H9 (cell line): ENCODE measurements at regions not wholly inside any gene's neighbourhood (a gene's known extent, or its start where the extent isn't known, plus 50 kb on each side); places are given as distances from the start of the nearest gene placed in this dataset.

Source experiments
- DNase-seq: peaks from one replicate; pipeline ENCODE4 v3.0.0-alpha.2; 2017
- H2AFZ ChIP-seq: one replicate; pipeline ENCODE4 v1.6.1; 2013; ENCODE audit warnings: mild to moderate bottlenecking, low read length, control low read depth, moderate library complexity
- H2AK5ac ChIP-seq: 2 replicates; pipeline ENCODE4 v1.6.1; 2013; ENCODE audit warnings: low read length, control low read depth, mixed read lengths; ENCODE audit not compliant: insufficient read length
- H2BK120ac ChIP-seq: one replicate; pipeline ENCODE4 v1.6.1; 2013; ENCODE audit warnings: low read depth, mild to moderate bottlenecking, low read length, control low read depth, inconsistent platforms; ENCODE audit not compliant: poor library complexity, severe bottlenecking
- H2BK12ac ChIP-seq: 2 replicates; pipeline ENCODE4 v1.6.1; 2013; ENCODE audit warnings: low read length, control low read depth, mixed read lengths, low read depth; ENCODE audit not compliant: insufficient read length
- H2BK15ac ChIP-seq: 2 replicates; pipeline ENCODE4 v1.6.1; 2013; ENCODE audit warnings: low read depth, low read length, control low read depth
- H2BK20ac ChIP-seq: one replicate; pipeline ENCODE4 v1.6.1; 2013; ENCODE audit warnings: low read depth, mild to moderate bottlenecking, low read length, control low read depth, inconsistent platforms; ENCODE audit not compliant: poor library complexity, severe bottlenecking
- H2BK5ac ChIP-seq: 2 replicates; pipeline ENCODE4 v1.6.1; 2013; ENCODE audit warnings: low read length, control low read depth, mixed read lengths; ENCODE audit not compliant: insufficient read length
- H3K14ac ChIP-seq: 2 replicates; pipeline ENCODE4 v1.6.1; 2013; ENCODE audit warnings: low read length, control low read depth; ENCODE audit not compliant: insufficient read depth
- H3K18ac ChIP-seq: 2 replicates; pipeline ENCODE4 v1.6.1; 2013; ENCODE audit warnings: low read depth, mild to moderate bottlenecking, mixed read lengths, low read length, control low read depth; ENCODE audit not compliant: insufficient read length
- H3K23ac ChIP-seq: 2 replicates; pipeline ENCODE4 v1.6.1; 2013; ENCODE audit warnings: low read length, control low read depth, mixed read lengths, low read depth; ENCODE audit not compliant: insufficient read length
- H3K23me2 ChIP-seq: 2 replicates; pipeline ENCODE4 v1.6.1; 2013; ENCODE audit warnings: low read depth, mild to moderate bottlenecking, mixed read lengths, low read length, control low read depth; ENCODE audit not compliant: insufficient read length, poor library complexity, severe bottlenecking
- H3K27ac ChIP-seq: 2 replicates; pipeline ENCODE4 v1.5.1; 2013; ENCODE audit warnings: low read length, control low read depth, mixed read lengths, low read depth; ENCODE audit not compliant: insufficient read length
- H3K27me3 ChIP-seq: 2 replicates; pipeline ENCODE4 v1.6.1; 2013; ENCODE audit warnings: low read length, control low read depth, inconsistent platforms; ENCODE audit not compliant: insufficient read depth
- H3K4ac ChIP-seq: 2 replicates; pipeline ENCODE4 v1.6.1; 2013; ENCODE audit warnings: low read depth, mild to moderate bottlenecking, control low read depth, inconsistent platforms, low read length, moderate library complexity
- H3K4me1 ChIP-seq: 2 replicates; pipeline ENCODE4 v1.6.1; 2013; ENCODE audit warnings: low read length, control low read depth, inconsistent platforms; ENCODE audit not compliant: insufficient read depth
- H3K4me2 ChIP-seq: 2 replicates; pipeline ENCODE4 v1.6.1; 2013; ENCODE audit warnings: low read length, control low read depth, mixed read lengths; ENCODE audit not compliant: insufficient read length, insufficient read depth
- H3K56ac ChIP-seq: 2 replicates; pipeline ENCODE4 v1.6.1; 2013; ENCODE audit warnings: low read depth, mild to moderate bottlenecking, mixed read lengths, low read length, control low read depth; ENCODE audit not compliant: insufficient read length
- H3K79me1 ChIP-seq: 2 replicates; pipeline ENCODE4 v1.6.1; 2013; ENCODE audit warnings: low read depth, mild to moderate bottlenecking, moderate library complexity, low read length, control low read depth, inconsistent platforms; ENCODE audit not compliant: insufficient read depth, poor library complexity, severe bottlenecking
- H3K79me2 ChIP-seq: 2 replicates; pipeline ENCODE4 v1.6.1; 2013; ENCODE audit warnings: low read length, control low read depth, inconsistent platforms; ENCODE audit not compliant: insufficient read depth
- H3K9ac ChIP-seq: 2 replicates; pipeline ENCODE4 v1.6.1; 2013; ENCODE audit warnings: low read length, control low read depth, mixed read lengths; ENCODE audit not compliant: insufficient read length; ENCODE audit errors: extremely low read depth
- H3K9me3 ChIP-seq: one replicate; pipeline ENCODE4 v1.6.1; 2013; ENCODE audit warnings: low read depth, low read length, inconsistent platforms; ENCODE audit not compliant: control insufficient read depth
- H3T11ph ChIP-seq: one replicate; pipeline ENCODE4 v1.6.1; 2013; ENCODE audit warnings: mild to moderate bottlenecking, low read length, control low read depth, inconsistent platforms
- H4K20me1 ChIP-seq: one replicate; pipeline ENCODE4 v1.6.1; 2013; ENCODE audit not compliant: control insufficient read depth, insufficient read length, insufficient read depth
- H4K5ac ChIP-seq: 2 replicates; pipeline ENCODE4 v1.6.1; 2013; ENCODE audit warnings: low read depth, mild to moderate bottlenecking, mixed read lengths, low read length, control low read depth; ENCODE audit not compliant: insufficient read length
- H4K8ac ChIP-seq: replicated peaks from 2 replicates; pipeline ENCODE4 v1.6.1; 2013; ENCODE audit warnings: low read length, control low read depth, mixed read lengths, low read depth; ENCODE audit not compliant: insufficient read length
- H4K91ac ChIP-seq: 2 replicates; pipeline ENCODE4 v1.6.1; 2013; ENCODE audit warnings: low read depth, mild to moderate bottlenecking, moderate library complexity, mixed read lengths, low read length, control low read depth; ENCODE audit not compliant: insufficient read length
- H3K27ac Mint-ChIP-seq, 3 experiments: 2 replicates in 2 of 3; 3 replicates in 1 of 3; pipeline ENCODE4 v1.8.0; 2020 to 2021; ENCODE audit warnings: mixed read lengths in 3 of 3, mild to moderate bottlenecking in 1 of 3, moderate library complexity in 1 of 3
- H3K27me3 Mint-ChIP-seq: 2 replicates; pipeline ENCODE4 v1.8.0; 2021; ENCODE audit warnings: low read depth, mild to moderate bottlenecking, moderate library complexity, mixed read lengths
- H3K36me3 Mint-ChIP-seq, 3 experiments: 2 replicates in 2 of 3; 3 replicates in 1 of 3; pipeline ENCODE4 v1.8.0; 2020 to 2021; ENCODE audit warnings: low read depth in 3 of 3, mixed read lengths in 3 of 3; ENCODE audit not compliant: insufficient read depth in 1 of 3
- H3K4me1 Mint-ChIP-seq, 2 experiments: 2 replicates each; pipeline ENCODE4 v1.8.0; 2020; ENCODE audit warnings: mixed read lengths in 2 of 2
- H3K4me3 Mint-ChIP-seq, 2 experiments: 2 replicates in 1 of 2; 3 replicates in 1 of 2; pipeline ENCODE4 v1.8.0; 2020 to 2021; ENCODE audit warnings: mild to moderate bottlenecking in 2 of 2, mixed read lengths in 2 of 2, moderate library complexity in 1 of 2
- H3K9me3 Mint-ChIP-seq, 2 experiments: 2 replicates in 1 of 2; 3 replicates in 1 of 2; pipeline ENCODE4 v1.8.0; 2020; ENCODE audit warnings: mild to moderate bottlenecking in 2 of 2, mixed read lengths in 2 of 2, moderate library complexity in 1 of 2
- WGBS: extraction: QIAGEN DNeasy Blood & Tissue Kit; methylation state at CpG from one replicate; pipeline ENCODE4 v1.1.7; 2013; ENCODE audit warnings: missing lambda C conversion rate, low lambda C conversion rate, mixed read lengths; ENCODE audit not compliant: insufficient read length; ENCODE audit errors: extremely low coverage; 5-methylcytosine and 5-hydroxymethylcytosine counted together
- TF ChIP-seq, protein P1 (sequence below): fragments of 200-600 bp; sonication (generic); conservative IDR thresholded peaks from 3 replicates; pipeline ENCODE4 v1.8.0; 2021; ENCODE audit warnings: antibody characterized with exemption, mild to moderate bottlenecking

DNA sequence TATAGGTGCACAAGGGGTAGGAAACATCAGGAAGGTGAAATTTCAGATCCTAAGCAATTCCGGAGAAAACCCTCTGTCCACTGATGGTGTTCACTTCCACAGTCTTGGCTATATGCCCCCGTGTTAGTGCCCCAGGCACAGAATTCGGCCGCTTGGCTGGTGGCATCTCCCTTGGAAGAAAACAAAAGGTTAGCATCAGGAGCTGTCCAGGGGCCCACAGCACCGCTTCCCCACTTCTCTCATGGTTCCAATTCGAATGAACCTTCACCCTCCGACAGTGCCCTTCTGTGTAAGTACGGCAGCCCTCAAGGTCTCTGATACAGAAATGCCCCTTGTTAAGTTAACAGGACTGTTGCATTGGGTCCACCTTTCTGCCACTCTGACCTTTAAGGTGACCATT lies 409.0 kb downstream of the GADD45G start:
- Histone ChIP-seq H2BK5ac (no peak overlapping the region), H3K4me1 (no peaks in the 10 kb centered on the region), H3K18ac (no peak overlapping the region), H3K4ac (no peak overlapping the region), H2BK20ac (no peak overlapping the region), H3K14ac (no peak overlapping the region), H2BK15ac (no peak overlapping the region), H3T11ph (no peak overlapping the region), H3K23me2 (no peaks in the 10 kb centered on the region), H2BK120ac (no peak overlapping the region), H3K27me3 (no peaks in the 10 kb centered on the region), H3K9me3 (no peaks in the 10 kb centered on the region), H4K5ac (no peak overlapping the region), H3K79me2 (no peaks in the 10 kb centered on the region), H4K8ac (no peak overlapping the region), H4K20me1 (no peaks in the 10 kb centered on the region), H2AK5ac (no peak overlapping the region), H2AFZ (no peak overlapping the region), H3K79me1 (no peaks in the 10 kb centered on the region), H3K9ac (no peak overlapping the region), H3K23ac (no peak overlapping the region), H3K56ac (no peak overlapping the region), H2BK12ac (no peak overlapping the region), H4K91ac (no peak overlapping the region), H3K4me2 (no peak overlapping the region), H3K27ac (no peak overlapping the region)
- Mint-ChIP-seq H3K27ac (no peak overlapping the region), H3K4me3 (no peak overlapping the region), H3K36me3 (no peaks in the 10 kb centered on the region), H3K9me3 (no peaks in the 10 kb centered on the region), H3K4me1 (peaks cover 3 to 5% of the 10 kb centered on the region in 2 experiments; a peak in 2 of 4 replicates), H3K27me3 (no peaks in the 10 kb centered on the region; the same call in 1 of the 2 replicates)
- TF ChIP-seq, protein P1, sequence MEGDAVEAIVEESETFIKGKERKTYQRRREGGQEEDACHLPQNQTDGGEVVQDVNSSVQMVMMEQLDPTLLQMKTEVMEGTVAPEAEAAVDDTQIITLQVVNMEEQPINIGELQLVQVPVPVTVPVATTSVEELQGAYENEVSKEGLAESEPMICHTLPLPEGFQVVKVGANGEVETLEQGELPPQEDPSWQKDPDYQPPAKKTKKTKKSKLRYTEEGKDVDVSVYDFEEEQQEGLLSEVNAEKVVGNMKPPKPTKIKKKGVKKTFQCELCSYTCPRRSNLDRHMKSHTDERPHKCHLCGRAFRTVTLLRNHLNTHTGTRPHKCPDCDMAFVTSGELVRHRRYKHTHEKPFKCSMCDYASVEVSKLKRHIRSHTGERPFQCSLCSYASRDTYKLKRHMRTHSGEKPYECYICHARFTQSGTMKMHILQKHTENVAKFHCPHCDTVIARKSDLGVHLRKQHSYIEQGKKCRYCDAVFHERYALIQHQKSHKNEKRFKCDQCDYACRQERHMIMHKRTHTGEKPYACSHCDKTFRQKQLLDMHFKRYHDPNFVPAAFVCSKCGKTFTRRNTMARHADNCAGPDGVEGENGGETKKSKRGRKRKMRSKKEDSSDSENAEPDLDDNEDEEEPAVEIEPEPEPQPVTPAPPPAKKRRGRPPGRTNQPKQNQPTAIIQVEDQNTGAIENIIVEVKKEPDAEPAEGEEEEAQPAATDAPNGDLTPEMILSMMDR, result no peak
- DNase-seq, result no peak
- no CpG with 5 or more reads among the region's 8 CpGs for WGBS
